Gastroesophageal sphincter (tissue), 3 donors: ENCODE measurements at regions not wholly inside any gene's neighbourhood (a gene's known extent, or its start where the extent isn't known, plus 50 kb on each side); places are given as distances from the start of the nearest gene placed in this dataset.

Source experiments
- POLR2A ChIP-seq, 2 donors: fragments of 450-650 bp; IDR thresholded peaks; one replicate each; pipeline ENCODE4 v1.6.1; 2017; ENCODE audit warnings: antibody characterized with exemption in 2 of 2, mild to moderate bottlenecking in 2 of 2, moderate library complexity in 1 of 2
- TF ChIP-seq, protein P1 (sequence below), 4 experiments: fragments of 200-600 bp in 2 of 4; fragments of 450-650 bp in 2 of 4; sonication (generic) in 1 of 4; IDR thresholded peaks; one replicate each; pipeline ENCODE4 v1.5.1; 2017 to 2019; ENCODE audit warnings: antibody characterized with exemption in 4 of 4, mild to moderate bottlenecking in 2 of 4, moderate library complexity in 2 of 4

DNA sequence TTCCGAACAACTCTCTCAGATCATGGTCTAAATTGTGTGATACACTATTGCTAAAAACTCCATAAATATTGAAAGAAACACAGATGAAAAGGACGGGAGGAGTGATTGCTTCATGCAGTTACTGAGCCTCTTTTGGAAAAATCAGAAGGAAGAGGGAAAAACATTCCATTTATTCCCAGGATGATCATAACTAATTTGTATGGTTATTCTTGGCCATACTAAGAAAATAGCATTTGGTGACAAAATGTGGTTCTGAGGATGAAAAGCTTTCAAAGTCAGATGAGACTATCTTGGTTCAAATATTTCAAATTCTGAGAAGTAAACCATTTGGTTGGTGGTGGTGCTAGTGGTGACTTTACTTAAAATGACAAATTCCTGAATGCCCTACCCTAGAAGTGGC is 305.4 kb upstream of the LDB2 start:
- TF ChIP-seq, protein P1, sequence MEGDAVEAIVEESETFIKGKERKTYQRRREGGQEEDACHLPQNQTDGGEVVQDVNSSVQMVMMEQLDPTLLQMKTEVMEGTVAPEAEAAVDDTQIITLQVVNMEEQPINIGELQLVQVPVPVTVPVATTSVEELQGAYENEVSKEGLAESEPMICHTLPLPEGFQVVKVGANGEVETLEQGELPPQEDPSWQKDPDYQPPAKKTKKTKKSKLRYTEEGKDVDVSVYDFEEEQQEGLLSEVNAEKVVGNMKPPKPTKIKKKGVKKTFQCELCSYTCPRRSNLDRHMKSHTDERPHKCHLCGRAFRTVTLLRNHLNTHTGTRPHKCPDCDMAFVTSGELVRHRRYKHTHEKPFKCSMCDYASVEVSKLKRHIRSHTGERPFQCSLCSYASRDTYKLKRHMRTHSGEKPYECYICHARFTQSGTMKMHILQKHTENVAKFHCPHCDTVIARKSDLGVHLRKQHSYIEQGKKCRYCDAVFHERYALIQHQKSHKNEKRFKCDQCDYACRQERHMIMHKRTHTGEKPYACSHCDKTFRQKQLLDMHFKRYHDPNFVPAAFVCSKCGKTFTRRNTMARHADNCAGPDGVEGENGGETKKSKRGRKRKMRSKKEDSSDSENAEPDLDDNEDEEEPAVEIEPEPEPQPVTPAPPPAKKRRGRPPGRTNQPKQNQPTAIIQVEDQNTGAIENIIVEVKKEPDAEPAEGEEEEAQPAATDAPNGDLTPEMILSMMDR (IDR thresholded peaks at IDR 0.05): no peak
- TF ChIP-seq POLR2A (IDR thresholded peaks at IDR 0.05): no peak
